ENCODE measurements at regions not wholly inside any gene's neighbourhood (a gene's known extent, or its start where the extent isn't known, plus 50 kb on each side); places are given as distances from the start of the nearest gene placed in this dataset.
A peak's percentile ranks its signal among the peaks of the same experiment; 100 is the strongest.

GRCh38 chr7:83306502-83306901 is 143.8 kb upstream of the PCLO start:
- no peaks in the 10 kb centered on the region for H3K27me3 ChIP-seq
- TF ChIP-seq CTCF (IDR thresholded peaks at IDR 0.05) (no peak), POLR2A (IDR thresholded peaks at IDR 0.05) (no peak), POLR2AphosphoS5 (IDR thresholded peaks at IDR 0.05) (no peak), EP300 (IDR thresholded peaks at IDR 0.05) (no peak)
- no peaks in the 10 kb centered on the region for H3K36me3 ChIP-seq
- no peak overlapping the region for H3K27ac ChIP-seq
- WGBS: 0% methylated on average over 1 of the region's 1 CpG
- H3K4me3 ChIP-seq: no peak overlapping the region
- no peaks in the 10 kb centered on the region for H3K9me3 ChIP-seq
- DNase-seq (ENCODE audit: low spot score in 2 of 2): no peak
- H3K4me1 ChIP-seq: no peaks in the 10 kb centered on the region

GRCh38 chr7:83305027-83305426 is 142.3 kb upstream of the PCLO start:
- Histone ChIP-seq H3K4me3 (no peak overlapping the region), H3K9me3 (no peaks in the 10 kb centered on the region), H3K27ac (peak overlapping the region; percentile 45), H3K4me1 (no peaks in the 10 kb centered on the region), H3K36me3 (no peaks in the 10 kb centered on the region), H3K27me3 (no peaks in the 10 kb centered on the region)
- DNase-seq (ENCODE audit: low spot score in 2 of 2): no peak
- WGBS: 83% methylated on average over 5 of the region's 5 CpGs
- TF ChIP-seq CTCF (IDR thresholded peaks at IDR 0.05): no peak
- no peak for TF ChIP-seq POLR2AphosphoS5 (IDR thresholded peaks at IDR 0.05)
- TF ChIP-seq EP300 (IDR thresholded peaks at IDR 0.05): no peak
- TF ChIP-seq POLR2A (IDR thresholded peaks at IDR 0.05): no peak

- no peaks in the 10 kb centered on the region for H3K4me1 ChIP-seq
- no peak overlapping the region for H3K27ac ChIP-seq
- H3K27me3 ChIP-seq: no peaks in the 10 kb centered on the region
- WGBS: 88% methylated on average over 1 of the region's 1 CpG
- H3K36me3 ChIP-seq: no peaks in the 10 kb centered on the region
- TF ChIP-seq POLR2AphosphoS5 (IDR thresholded peaks at IDR 0.05) (no peak), POLR2A (IDR thresholded peaks at IDR 0.05) (no peak), CTCF (IDR thresholded peaks at IDR 0.05) (no peak), EP300 (IDR thresholded peaks at IDR 0.05) (no peak)
- H3K9me3 ChIP-seq: no peaks in the 10 kb centered on the region
- H3K4me3 ChIP-seq: no peak overlapping the region
- DNase-seq (ENCODE audit: low spot score in 2 of 2): no peak
Measured at GRCh38 chr7:83301416-83301815, 138.7 kb upstream of the PCLO start.

GRCh38 chr7:83290211-83290610 is 127.5 kb upstream of the PCLO start:
- Histone ChIP-seq H3K27ac (no peak overlapping the region), H3K36me3 (no peaks in the 10 kb centered on the region), H3K9me3 (no peaks in the 10 kb centered on the region), H3K4me1 (peaks cover 3% of the 10 kb centered on the region), H3K4me3 (no peak overlapping the region), H3K27me3 (no peaks in the 10 kb centered on the region)
- TF ChIP-seq POLR2A (IDR thresholded peaks at IDR 0.05): no peak
- no peak for TF ChIP-seq CTCF (IDR thresholded peaks at IDR 0.05)
- no peak for TF ChIP-seq EP300 (IDR thresholded peaks at IDR 0.05)
- no peak for TF ChIP-seq POLR2AphosphoS5 (IDR thresholded peaks at IDR 0.05)
- no peak for DNase-seq (ENCODE audit: low spot score in 2 of 2)
- WGBS: 95% methylated on average over 4 of the region's 4 CpGs

- Histone ChIP-seq H3K27me3 (no peaks in the 10 kb centered on the region), H3K4me3 (no peak overlapping the region), H3K27ac (no peak overlapping the region), H3K9me3 (no peaks in the 10 kb centered on the region), H3K36me3 (no peaks in the 10 kb centered on the region), H3K4me1 (peaks cover 3% of the 10 kb centered on the region)
- TF ChIP-seq EP300 (IDR thresholded peaks at IDR 0.05) (no peak), CTCF (IDR thresholded peaks at IDR 0.05) (no peak), POLR2A (IDR thresholded peaks at IDR 0.05) (no peak), POLR2AphosphoS5 (IDR thresholded peaks at IDR 0.05) (no peak)
- DNase-seq (ENCODE audit: low spot score in 2 of 2): no peak
- 45% methylated on average over 5 of the region's 5 CpGs for WGBS
Measured at GRCh38 chr7:83289419-83289993, 126.8 kb upstream of the PCLO start.

All from suprapubic skin (tissue), 4 donors.